Lung (tissue), 11 donors: ENCODE measurements at regions not wholly inside any gene's neighbourhood (a gene's known extent, or its start where the extent isn't known, plus 50 kb on each side); places are given as distances from the start of the nearest gene placed in this dataset.

Experiments
- ATAC-seq: fragments of 200-7000 bp; cut with Tn5 transposase; one replicate; pipeline ENCODE4 v1.9.1; 2020; ENCODE audit warnings: moderate number of reproducible peaks; ENCODE audit not compliant: insufficient read depth, low FRiP score
- DNase-seq, 3 donors: peaks; one replicate each; pipeline ENCODE4 v3.0.0-alpha.2; 2013 to 2017
- H3K27ac ChIP-seq, 2 donors: one replicate each; pipeline ENCODE4 v1.5.1; 2013; ENCODE audit warnings: mild to moderate bottlenecking in 2 of 2, moderate library complexity in 2 of 2, control low read depth in 1 of 2, inconsistent platforms in 1 of 2, low read depth in 1 of 2, low read length in 1 of 2
- H3K27me3 ChIP-seq, 3 donors: one replicate each; pipeline ENCODE4 v1.5.1; 2013; ENCODE audit warnings: low read length in 2 of 3; ENCODE audit not compliant: control insufficient read depth in 3 of 3, insufficient read depth in 3 of 3
- H3K36me3 ChIP-seq, 4 donors: one replicate each; pipeline ENCODE4 v1.5.1; 2013; ENCODE audit warnings: low read length in 4 of 4, mild to moderate bottlenecking in 1 of 4, moderate library complexity in 1 of 4; ENCODE audit not compliant: control insufficient read depth in 4 of 4, insufficient read depth in 4 of 4
- H3K4me1 ChIP-seq, 5 donors: one replicate each; pipeline ENCODE4 v1.5.1; 2013; ENCODE audit warnings: low read length in 5 of 5, mild to moderate bottlenecking in 2 of 5, moderate library complexity in 1 of 5; ENCODE audit not compliant: control insufficient read depth in 5 of 5, insufficient read depth in 5 of 5
- H3K4me3 ChIP-seq: one replicate; pipeline ENCODE4 v1.5.1; 2013; ENCODE audit warnings: mild to moderate bottlenecking, control low read depth, moderate library complexity
- H3K9ac ChIP-seq, 2 donors: one replicate each; pipeline ENCODE4 v1.5.1; 2013; ENCODE audit warnings: low read length in 2 of 2, control low read depth in 1 of 2; ENCODE audit not compliant: insufficient read depth in 1 of 2
- H3K9me3 ChIP-seq, 4 donors: one replicate each; pipeline ENCODE4 v1.5.1; 2013; ENCODE audit warnings: low read length in 3 of 4, mild to moderate bottlenecking in 1 of 4, moderate library complexity in 1 of 4; ENCODE audit not compliant: control insufficient read depth in 4 of 4, insufficient read depth in 3 of 4
- WGBS, 2 donors: extraction: QIAGEN DNeasy Blood & Tissue Kit; methylation state at CpG; one replicate each; pipeline ENCODE4 v1.1.7; 2013; 5-methylcytosine and 5-hydroxymethylcytosine counted together
- TF ChIP-seq, protein P1 (sequence below): IDR thresholded peaks from 2 replicates; pipeline ENCODE4 v1.5.1; 2012; ENCODE audit warnings: mild to moderate bottlenecking; ENCODE audit errors: control extremely low read depth, extremely low read depth
- donor health status: control.
- donor health status: control.
- donor health status: Bipolar disorder and iron deficiency.
- donor health status: healthy.
- donor health status: DM: yes; HTN: yes; CAD: no.

DNA sequence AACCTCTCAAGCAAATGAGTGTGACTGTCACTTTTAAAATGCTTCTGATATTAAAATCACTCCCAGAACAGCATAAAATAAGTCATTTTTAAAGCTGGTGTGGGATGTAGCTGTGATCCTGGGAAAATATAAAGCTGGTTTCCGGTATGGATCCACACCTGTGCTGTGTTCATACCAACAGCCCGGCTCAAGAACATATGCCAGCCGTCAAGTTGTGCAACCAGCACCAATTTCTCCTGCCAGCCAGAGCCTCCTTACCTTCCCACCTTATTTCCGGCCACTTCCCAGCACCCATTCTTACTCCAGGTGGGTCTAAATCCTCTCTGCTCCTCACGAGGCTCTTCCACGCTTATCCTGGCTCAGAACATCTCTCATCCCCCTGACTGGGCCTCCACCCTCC, 50.9 kb upstream of the RPS6KA2 start:
- ATAC-seq = no peak
- 92 to 93% methylated on average over 6 of the region's 6 CpGs for WGBS, 2 donors
- Histone ChIP-seq H3K4me3 (no peak overlapping the region), H3K9me3 (no peaks in the 10 kb centered on the region), H3K27me3 (no peaks in the 10 kb centered on the region), H3K27ac (no peak overlapping the region), H3K4me1 (peaks cover 0 to 9% (median 5%) of the 10 kb centered on the region in 5 donors), H3K36me3 (no peaks in the 10 kb centered on the region), H3K9ac (no peak overlapping the region)
- TF ChIP-seq, protein P1, sequence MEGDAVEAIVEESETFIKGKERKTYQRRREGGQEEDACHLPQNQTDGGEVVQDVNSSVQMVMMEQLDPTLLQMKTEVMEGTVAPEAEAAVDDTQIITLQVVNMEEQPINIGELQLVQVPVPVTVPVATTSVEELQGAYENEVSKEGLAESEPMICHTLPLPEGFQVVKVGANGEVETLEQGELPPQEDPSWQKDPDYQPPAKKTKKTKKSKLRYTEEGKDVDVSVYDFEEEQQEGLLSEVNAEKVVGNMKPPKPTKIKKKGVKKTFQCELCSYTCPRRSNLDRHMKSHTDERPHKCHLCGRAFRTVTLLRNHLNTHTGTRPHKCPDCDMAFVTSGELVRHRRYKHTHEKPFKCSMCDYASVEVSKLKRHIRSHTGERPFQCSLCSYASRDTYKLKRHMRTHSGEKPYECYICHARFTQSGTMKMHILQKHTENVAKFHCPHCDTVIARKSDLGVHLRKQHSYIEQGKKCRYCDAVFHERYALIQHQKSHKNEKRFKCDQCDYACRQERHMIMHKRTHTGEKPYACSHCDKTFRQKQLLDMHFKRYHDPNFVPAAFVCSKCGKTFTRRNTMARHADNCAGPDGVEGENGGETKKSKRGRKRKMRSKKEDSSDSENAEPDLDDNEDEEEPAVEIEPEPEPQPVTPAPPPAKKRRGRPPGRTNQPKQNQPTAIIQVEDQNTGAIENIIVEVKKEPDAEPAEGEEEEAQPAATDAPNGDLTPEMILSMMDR = no peak
- DNase-seq = no peak
